HG02571 (cell line): ENCODE measurements at regions not wholly inside any gene's neighbourhood (a gene's known extent, or its start where the extent isn't known, plus 50 kb on each side); places are given as distances from the start of the nearest gene placed in this dataset.
"Not testable (repeated sequence)": the region's sequence is repeated elsewhere in the genome, so short reads cannot be mapped to it uniquely, and the experiment has no call there.

Source experiments
- ATAC-seq: cut with Tn5 transposase; IDR thresholded peaks from one replicate; pipeline ENCODE4 v1.9.1; 2021; ENCODE audit warnings: mild to moderate bottlenecking, moderate library complexity; ENCODE audit not compliant: unreplicated experiment

DNA sequence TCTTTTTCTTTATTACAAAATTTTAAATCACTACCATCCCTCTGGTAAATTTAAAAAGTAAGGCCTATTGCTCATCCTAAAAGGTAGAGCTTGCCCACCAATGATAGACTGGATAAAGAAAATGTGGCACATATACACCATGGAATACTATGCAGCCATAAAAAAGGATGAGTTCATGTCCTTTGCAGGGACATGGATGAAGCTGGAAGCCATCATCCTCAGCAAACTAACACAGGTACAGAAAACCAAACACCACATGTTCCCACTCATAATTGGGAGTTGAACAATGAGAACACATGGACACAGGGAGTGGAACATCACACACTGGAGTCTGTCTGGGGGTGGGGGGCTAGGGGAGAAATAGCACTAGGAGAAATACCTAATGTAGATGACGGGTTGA lies 155.2 kb upstream of the NOCT start:
- not testable (repeated sequence) for ATAC-seq

- ATAC-seq, result no peak
Measured at GRCh38 chr4:138859254-138859653, 156.3 kb upstream of the NOCT start.

- ATAC-seq, result no peak
Measured at GRCh38 chr4:138858419-138858818, 157.2 kb upstream of the NOCT start.

DNA sequence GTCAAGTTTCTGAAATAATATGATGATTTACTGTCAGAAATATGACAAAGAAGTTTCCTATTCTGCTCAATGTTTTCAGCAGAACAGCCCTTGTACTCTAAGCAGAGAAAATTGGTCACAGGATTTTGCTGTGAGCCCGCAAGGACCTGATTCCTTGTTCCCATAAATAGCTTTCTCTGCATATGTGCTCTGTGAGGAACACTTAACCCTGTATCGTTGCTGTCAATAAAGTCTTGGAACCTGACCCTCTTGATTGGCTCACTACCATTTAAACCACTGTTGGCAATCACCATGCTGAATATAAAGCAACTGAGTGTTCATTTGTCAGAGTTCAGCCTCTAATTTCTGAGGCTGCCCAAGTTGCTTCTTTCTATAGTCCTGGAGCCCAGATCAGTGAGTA lies 158.2 kb upstream of the NOCT start:
- no peak for ATAC-seq

GRCh38 chr4:138852681-138853080 lies 162.9 kb upstream of the NOCT start:
- ATAC-seq, result no peak

GRCh38 chr4:138851391-138852335 lies 163.9 kb upstream of the NOCT start:
- ATAC-seq, result no peak

GRCh38 chr4:138845664-138846063 lies 169.9 kb upstream of the NOCT start:
- ATAC-seq, result no peak

DNA sequence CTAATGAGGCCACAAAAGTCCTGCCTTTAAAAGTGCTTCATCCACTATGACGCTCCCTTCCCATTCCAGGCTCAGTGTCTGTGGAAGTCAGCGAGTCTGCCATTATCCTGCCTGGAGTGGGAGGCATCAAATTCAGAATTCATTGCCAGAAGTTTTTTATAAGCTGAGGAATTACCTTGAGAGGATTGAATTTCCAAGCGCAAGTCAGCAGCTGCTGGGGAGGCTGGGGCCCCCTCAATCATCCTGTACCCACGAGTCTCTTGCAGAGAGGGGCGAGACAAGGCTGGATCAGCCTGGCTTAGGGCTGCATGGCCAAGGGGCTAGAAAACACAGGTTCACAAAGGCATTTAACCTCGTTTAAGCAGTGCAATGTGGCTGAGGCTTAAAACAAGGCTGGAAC lies 170.5 kb upstream of the NOCT start:
- no peak for ATAC-seq

- ATAC-seq, result no peak
Measured at GRCh38 chr4:138843616-138844015, 172.0 kb upstream of the NOCT start.

GRCh38 chr4:138841343-138841742 lies 174.2 kb upstream of the NOCT start:
- no peak for ATAC-seq

- ATAC-seq, result no peak
Measured at GRCh38 chr4:138838251-138838650, 177.3 kb upstream of the NOCT start.

- no peak for ATAC-seq
Measured at GRCh38 chr4:138835832-138836533, 179.6 kb upstream of the NOCT start.

DNA sequence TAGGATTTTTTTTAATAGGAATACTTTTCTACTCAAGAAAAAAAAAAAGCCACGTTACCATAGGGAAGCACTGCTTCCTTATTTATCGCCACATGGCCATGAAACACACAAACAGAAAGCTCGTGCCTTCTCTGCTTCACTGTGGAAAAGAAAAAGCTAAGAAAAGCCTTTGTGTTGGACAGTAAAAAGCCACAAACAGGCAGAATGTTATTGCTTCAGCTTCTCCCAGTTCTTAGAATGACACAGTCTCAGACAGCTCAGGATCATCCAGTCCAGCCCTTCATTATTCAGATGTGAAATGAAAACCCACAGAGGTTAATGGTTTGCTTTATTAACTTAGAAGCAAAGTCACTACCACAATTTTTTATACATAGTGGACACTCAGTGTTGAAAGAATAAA lies 181.6 kb upstream of the NOCT start:
- ATAC-seq, result no peak

GRCh38 chr4:138832563-138832962 lies 183.0 kb upstream of the NOCT start:
- no peak for ATAC-seq

- ATAC-seq, result no peak
Measured at GRCh38 chr4:138831948-138832347, 183.6 kb upstream of the NOCT start.

DNA sequence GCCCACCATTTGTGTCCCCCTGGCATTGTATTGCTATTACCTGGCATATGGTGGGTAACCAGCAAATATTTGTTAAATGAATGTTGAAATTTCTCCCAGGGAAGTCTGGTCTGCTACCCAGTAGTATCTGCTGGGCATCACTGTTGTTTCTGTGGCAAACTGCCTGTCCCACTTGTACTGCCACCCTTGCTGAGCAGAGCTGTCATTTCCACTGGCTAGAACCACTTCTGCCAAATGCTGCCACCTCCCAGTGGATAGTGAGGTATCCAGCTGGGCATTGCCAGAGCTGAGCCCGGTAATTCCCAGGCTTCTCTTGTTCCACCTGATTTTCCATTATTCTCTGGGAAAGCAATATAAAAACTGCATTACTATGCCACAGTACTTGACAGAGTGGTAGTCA lies 186.7 kb upstream of the NOCT start:
- no peak for ATAC-seq

DNA sequence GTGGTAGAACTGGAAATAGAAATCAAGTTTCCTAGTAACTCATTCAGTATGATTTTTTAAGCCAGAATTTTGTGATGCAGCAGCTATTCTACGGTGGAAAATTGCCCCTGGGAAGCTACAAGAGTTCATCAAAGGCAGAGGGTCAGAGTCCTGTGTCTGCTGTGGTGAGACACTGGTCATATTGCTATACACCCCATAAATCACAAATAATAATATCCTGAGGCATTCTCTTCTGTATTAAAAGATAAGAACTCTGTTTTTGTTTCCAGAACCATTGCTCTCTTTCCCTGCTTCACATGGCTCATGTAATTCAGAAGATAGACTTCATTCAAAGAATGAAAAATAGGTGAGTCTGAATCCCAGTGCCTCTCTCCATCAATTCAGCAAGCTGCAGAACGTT lies 188.8 kb upstream of the NOCT start:
- no peak for ATAC-seq

- ATAC-seq, result no peak
Measured at GRCh38 chr4:138826322-138826721, 189.3 kb upstream of the NOCT start.

- no peak for ATAC-seq
Measured at GRCh38 chr4:138821331-138821730, 194.2 kb upstream of the NOCT start.

DNA sequence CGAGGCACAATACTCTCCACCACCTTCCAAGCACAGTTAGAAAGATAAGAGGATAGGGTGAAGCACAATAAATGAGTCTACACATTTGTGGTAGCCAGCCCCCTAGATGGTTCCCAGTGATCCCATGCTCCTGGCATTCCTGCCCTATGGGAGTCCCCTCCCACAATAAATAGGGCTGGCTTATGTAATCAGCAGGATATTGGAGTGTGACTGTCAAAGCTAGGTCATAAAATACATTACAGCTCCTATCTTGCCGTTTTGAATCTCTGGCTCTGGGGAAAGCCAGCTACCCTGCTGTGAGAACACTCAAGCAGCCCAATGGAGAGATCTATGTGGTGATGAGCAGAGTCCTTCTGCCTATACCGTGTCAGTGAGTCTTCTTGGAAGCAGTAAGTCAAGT lies 198.7 kb upstream of the NOCT start:
- no peak for ATAC-seq

DNA sequence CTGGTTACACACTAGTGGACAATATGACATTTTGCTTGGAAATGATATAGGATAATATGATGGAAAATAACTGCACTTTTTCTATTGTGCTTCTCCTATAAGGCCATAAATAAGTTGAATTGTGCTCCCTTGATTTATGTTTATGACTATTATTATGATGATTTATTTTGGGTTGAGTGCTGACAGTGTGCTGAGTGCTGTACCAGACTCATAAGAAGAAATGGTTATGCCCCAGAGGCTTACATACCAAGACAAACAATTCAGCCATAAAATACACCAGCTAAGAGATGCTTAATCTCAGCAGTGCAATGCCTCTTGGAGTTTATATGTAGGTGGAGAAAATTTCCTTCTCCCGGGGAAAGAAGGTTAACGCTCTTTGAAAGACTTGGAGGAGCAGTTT lies 199.8 kb upstream of the NOCT start:
- no peak for ATAC-seq

GRCh38 chr4:138805736-138806135 lies 209.8 kb upstream of the NOCT start:
- ATAC-seq, result no peak
